ENCODE measurements at regions not wholly inside any gene's neighbourhood (a gene's known extent, or its start where the extent isn't known, plus 50 kb on each side); places are given as distances from the start of the nearest gene placed in this dataset.

DNA sequence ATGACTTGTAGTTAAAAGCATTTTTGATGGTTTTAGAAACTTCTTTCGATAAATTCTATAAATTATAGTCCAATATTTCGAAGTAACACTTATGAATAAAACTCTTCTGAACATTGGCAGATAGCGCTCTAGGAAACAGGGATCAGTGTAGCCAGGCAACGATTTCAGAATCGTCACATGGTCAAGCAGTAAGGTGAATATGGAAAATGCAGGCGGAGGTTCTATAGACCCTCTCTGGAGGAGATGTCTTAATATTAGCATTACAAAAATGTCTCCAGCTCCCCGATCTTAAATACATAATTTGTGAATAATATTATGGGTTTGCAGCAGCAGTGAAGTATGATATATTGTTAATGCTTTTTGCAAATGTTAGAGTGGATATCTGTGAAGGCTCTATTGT, 310.3 kb downstream of the SS18 start:
- H3K36me3 ChIP-seq (ENCODE audit: control insufficient read depth, insufficient read depth, low read length): no peaks in the 10 kb centered on the region
- DNase-seq (ENCODE audit: low read depth): no peak
- TF ChIP-seq, protein P1, sequence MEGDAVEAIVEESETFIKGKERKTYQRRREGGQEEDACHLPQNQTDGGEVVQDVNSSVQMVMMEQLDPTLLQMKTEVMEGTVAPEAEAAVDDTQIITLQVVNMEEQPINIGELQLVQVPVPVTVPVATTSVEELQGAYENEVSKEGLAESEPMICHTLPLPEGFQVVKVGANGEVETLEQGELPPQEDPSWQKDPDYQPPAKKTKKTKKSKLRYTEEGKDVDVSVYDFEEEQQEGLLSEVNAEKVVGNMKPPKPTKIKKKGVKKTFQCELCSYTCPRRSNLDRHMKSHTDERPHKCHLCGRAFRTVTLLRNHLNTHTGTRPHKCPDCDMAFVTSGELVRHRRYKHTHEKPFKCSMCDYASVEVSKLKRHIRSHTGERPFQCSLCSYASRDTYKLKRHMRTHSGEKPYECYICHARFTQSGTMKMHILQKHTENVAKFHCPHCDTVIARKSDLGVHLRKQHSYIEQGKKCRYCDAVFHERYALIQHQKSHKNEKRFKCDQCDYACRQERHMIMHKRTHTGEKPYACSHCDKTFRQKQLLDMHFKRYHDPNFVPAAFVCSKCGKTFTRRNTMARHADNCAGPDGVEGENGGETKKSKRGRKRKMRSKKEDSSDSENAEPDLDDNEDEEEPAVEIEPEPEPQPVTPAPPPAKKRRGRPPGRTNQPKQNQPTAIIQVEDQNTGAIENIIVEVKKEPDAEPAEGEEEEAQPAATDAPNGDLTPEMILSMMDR (IDR thresholded peaks at IDR 0.05; ENCODE audit: insufficient read depth, low read length, poor library complexity, severe bottlenecking): no peak
- no peak overlapping the region for H3K4me3 ChIP-seq (ENCODE audit: low read depth, low read length)
- H3K27me3 ChIP-seq (ENCODE audit: control insufficient read depth, insufficient read depth, low read length): no peaks in the 10 kb centered on the region

DNA sequence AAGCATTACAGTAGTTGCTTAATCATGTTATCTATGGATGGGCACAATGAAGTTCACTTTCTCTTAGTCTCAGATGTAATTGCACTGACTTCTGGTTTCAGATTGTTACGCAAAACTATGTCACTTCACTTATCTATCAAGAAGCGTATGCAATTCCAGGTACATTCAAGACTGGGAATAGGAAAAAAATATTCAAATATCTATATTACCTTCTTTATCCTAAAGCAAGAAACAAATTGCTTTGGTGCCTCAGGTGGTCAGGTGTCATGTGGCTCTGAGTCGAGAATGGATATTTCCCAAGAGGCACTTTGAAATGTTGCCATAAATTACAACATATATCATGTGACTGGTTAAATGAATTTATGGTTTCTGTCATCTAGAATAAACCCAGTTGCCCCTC, 318.6 kb downstream of the SS18 start:
- no peaks in the 10 kb centered on the region for H3K36me3 ChIP-seq (ENCODE audit: control insufficient read depth, insufficient read depth, low read length)
- TF ChIP-seq, protein P1 (IDR thresholded peaks at IDR 0.05; ENCODE audit: insufficient read depth, low read length, poor library complexity, severe bottlenecking): no peak
- H3K27me3 ChIP-seq (ENCODE audit: control insufficient read depth, insufficient read depth, low read length): no peaks in the 10 kb centered on the region
- DNase-seq (ENCODE audit: low read depth): no peak
- H3K4me3 ChIP-seq (ENCODE audit: low read depth, low read length): no peak overlapping the region

DNA sequence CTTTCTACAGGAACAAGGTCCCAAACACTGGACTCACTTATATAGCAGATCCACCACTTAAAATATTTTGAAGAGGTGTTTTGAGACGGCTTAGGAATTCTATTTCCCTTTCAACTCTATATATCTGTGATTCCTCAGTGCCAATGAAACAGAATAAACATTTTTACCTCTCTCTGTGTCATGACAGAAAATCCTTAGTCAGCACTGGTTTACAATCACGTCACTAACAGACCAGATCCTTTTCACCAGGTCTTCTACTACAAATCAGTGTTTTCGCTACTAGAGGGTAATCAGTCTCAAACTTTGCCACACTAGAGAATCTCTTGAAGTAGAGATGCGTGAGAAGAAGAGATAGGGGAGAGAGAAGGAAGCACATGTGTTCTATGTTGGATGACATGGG, 325.6 kb downstream of the SS18 start:
- no peak overlapping the region for H3K4me3 ChIP-seq (ENCODE audit: low read depth, low read length)
- TF ChIP-seq, protein P1 (IDR thresholded peaks at IDR 0.05; ENCODE audit: insufficient read depth, low read length, poor library complexity, severe bottlenecking): no peak
- no peaks in the 10 kb centered on the region for H3K27me3 ChIP-seq (ENCODE audit: control insufficient read depth, insufficient read depth, low read length)
- no peak for DNase-seq (ENCODE audit: low read depth)
- no peaks in the 10 kb centered on the region for H3K36me3 ChIP-seq (ENCODE audit: control insufficient read depth, insufficient read depth, low read length)

DNA sequence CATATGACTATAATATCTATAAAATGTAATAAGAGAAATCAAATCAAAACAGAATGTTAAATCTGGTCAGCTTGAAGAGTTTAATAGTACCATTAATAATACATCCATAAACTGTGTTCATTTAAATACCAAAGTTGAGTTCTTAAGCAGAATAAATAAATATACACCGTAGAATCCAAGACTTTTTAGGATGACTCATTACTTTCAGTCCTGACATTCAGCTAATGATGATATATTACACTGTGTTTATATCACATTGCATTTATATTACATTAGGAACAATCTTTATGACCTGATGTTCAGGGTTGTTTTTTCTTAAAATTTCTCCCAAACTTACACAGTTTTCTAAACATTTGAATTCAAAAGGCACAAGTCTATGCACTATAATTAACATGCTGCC, 331.3 kb downstream of the SS18 start:
- DNase-seq (ENCODE audit: low read depth): no peak
- H3K4me3 ChIP-seq (ENCODE audit: low read depth, low read length): no peak overlapping the region
- no peaks in the 10 kb centered on the region for H3K36me3 ChIP-seq (ENCODE audit: control insufficient read depth, insufficient read depth, low read length)
- TF ChIP-seq, protein P1 (IDR thresholded peaks at IDR 0.05; ENCODE audit: insufficient read depth, low read length, poor library complexity, severe bottlenecking): no peak
- H3K27me3 ChIP-seq (ENCODE audit: control insufficient read depth, insufficient read depth, low read length): no peaks in the 10 kb centered on the region

DNA sequence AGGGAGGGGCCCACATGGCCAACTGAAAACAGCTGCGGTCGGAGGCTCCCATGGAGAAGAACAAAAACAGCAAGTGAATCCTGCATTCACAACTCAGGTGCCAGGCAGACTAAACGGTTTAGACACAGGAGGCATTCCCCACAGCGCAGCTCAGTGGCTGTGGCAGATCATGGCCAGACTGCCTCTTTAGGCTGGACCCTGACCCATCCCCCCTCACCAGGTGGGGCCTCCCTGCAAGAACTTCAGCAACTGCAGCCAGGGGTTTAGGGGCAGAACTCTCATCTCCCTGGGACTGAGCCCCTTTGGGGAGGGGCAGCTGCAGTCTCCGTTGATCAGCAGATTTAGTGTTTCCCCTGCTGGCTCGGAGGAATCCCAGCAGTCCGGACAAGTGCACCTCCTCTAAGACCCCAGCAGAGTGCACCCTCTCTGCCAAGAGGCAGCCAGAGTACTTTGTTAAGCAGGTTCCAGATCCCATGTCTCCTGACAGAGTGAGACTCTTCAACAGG, 346.7 kb downstream of the SS18 start:
- no peaks in the 10 kb centered on the region for H3K27me3 ChIP-seq (ENCODE audit: control insufficient read depth, insufficient read depth, low read length)
- TF ChIP-seq, protein P1 (IDR thresholded peaks at IDR 0.05; ENCODE audit: insufficient read depth, low read length, poor library complexity, severe bottlenecking): no peak
- no peak for DNase-seq (ENCODE audit: low read depth)
- no peaks in the 10 kb centered on the region for H3K36me3 ChIP-seq (ENCODE audit: control insufficient read depth, insufficient read depth, low read length)
- no peak overlapping the region for H3K4me3 ChIP-seq (ENCODE audit: low read depth, low read length)

DNA sequence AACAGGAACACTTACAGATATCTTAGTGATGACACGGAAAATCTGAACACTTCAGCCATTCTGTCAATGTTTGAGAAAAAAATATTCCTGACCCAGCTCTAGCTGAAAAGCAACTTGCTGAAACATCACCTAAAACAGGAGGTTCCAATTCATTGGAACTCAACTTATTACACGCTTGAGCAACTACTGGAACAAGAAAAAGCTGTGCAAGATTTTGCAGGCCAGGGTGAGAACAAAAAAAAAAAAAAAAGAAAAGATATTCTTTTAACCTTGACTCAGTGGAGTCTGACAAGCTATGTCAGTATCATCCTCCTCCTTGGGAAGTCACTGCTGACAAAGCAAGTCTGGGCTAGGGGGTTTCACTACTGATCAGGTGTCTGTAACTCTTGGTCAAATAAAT, 351.0 kb downstream of the SS18 start:
- DNase-seq (ENCODE audit: low read depth): no peak
- H3K4me3 ChIP-seq (ENCODE audit: low read depth, low read length): no peak overlapping the region
- TF ChIP-seq, protein P1 (IDR thresholded peaks at IDR 0.05; ENCODE audit: insufficient read depth, low read length, poor library complexity, severe bottlenecking): no peak

More for the DNA sequence above, 351.0 kb downstream of the SS18 start:
- no peaks in the 10 kb centered on the region for H3K36me3 ChIP-seq (ENCODE audit: control insufficient read depth, insufficient read depth, low read length)
- H3K27me3 ChIP-seq (ENCODE audit: control insufficient read depth, insufficient read depth, low read length): no peaks in the 10 kb centered on the region
